GM21515 (cell line): ENCODE measurements at regions not wholly inside any gene's neighbourhood (a gene's known extent, or its start where the extent isn't known, plus 50 kb on each side); places are given as distances from the start of the nearest gene placed in this dataset.

Experiments
- ATAC-seq: cut with Tn5 transposase; IDR thresholded peaks from one replicate; pipeline ENCODE4 v1.9.1; 2021; ENCODE audit not compliant: unreplicated experiment

- no peak for ATAC-seq
Observed at GRCh38 chr18:39039813-39040212, 1474.2 kb upstream of the CELF4 start.

- no peak for ATAC-seq
Observed at GRCh38 chr18:39037925-39038324, 1472.3 kb upstream of the CELF4 start.

- ATAC-seq: no peak
Observed at GRCh38 chr18:39033312-39033711, 1467.7 kb upstream of the CELF4 start.

GRCh38 chr18:39031647-39032046 lies 1466.0 kb upstream of the CELF4 start:
- no peak for ATAC-seq

GRCh38 chr18:39030124-39030655 lies 1464.6 kb upstream of the CELF4 start:
- ATAC-seq: no peak

- ATAC-seq: no peak
Observed at GRCh38 chr18:39025531-39025930, 1459.9 kb upstream of the CELF4 start.

- ATAC-seq: no peak
Observed at GRCh38 chr18:39019989-39020388, 1454.4 kb upstream of the CELF4 start.

- no peak for ATAC-seq
Observed at GRCh38 chr18:39007031-39007902, 1441.7 kb upstream of the CELF4 start.

GRCh38 chr18:38996056-38996455 lies 1430.5 kb upstream of the CELF4 start:
- no peak for ATAC-seq

- no peak for ATAC-seq
Observed at GRCh38 chr18:38993342-38993741, 1427.7 kb upstream of the CELF4 start.

GRCh38 chr18:38984968-38985367 lies 1419.4 kb upstream of the CELF4 start:
- no peak for ATAC-seq

- ATAC-seq: no peak
Observed at GRCh38 chr18:38982072-38982471, 1416.5 kb upstream of the CELF4 start.

- ATAC-seq: no peak
Observed at GRCh38 chr18:38981389-38981788, 1415.8 kb upstream of the CELF4 start.

GRCh38 chr18:38980420-38980819 lies 1414.8 kb upstream of the CELF4 start:
- ATAC-seq: no peak

GRCh38 chr18:38972571-38972970 lies 1407.0 kb upstream of the CELF4 start:
- ATAC-seq: no peak

GRCh38 chr18:38971881-38972280 lies 1406.3 kb upstream of the CELF4 start:
- ATAC-seq: no peak

- ATAC-seq: no peak
Observed at GRCh38 chr18:38966841-38967240, 1401.2 kb upstream of the CELF4 start.

GRCh38 chr18:38963943-38964660 lies 1398.5 kb upstream of the CELF4 start:
- no peak for ATAC-seq

GRCh38 chr18:38961880-38962279 lies 1396.3 kb upstream of the CELF4 start:
- no peak for ATAC-seq

GRCh38 chr18:38957736-38958135 lies 1392.1 kb upstream of the CELF4 start:
- no peak for ATAC-seq

- no peak for ATAC-seq
Observed at GRCh38 chr18:38956068-38956467, 1390.5 kb upstream of the CELF4 start.

GRCh38 chr18:38951633-38952032 lies 1386.0 kb upstream of the CELF4 start:
- ATAC-seq: no peak
